Activated CD8-positive, alpha-beta memory T cell treated with anti-CD3 and anti-CD28 coated beads, Interleukin-2, amount 50 U/mL, for 4 hours (primary cell): ENCODE measurements at regions not wholly inside any gene's neighbourhood (a gene's known extent, or its start where the extent isn't known, plus 50 kb on each side); places are given as distances from the start of the nearest gene placed in this dataset.

Source experiments
- DNase-seq: peaks from one replicate; pipeline ENCODE4 v3.0.0-alpha.2; 2020

DNA sequence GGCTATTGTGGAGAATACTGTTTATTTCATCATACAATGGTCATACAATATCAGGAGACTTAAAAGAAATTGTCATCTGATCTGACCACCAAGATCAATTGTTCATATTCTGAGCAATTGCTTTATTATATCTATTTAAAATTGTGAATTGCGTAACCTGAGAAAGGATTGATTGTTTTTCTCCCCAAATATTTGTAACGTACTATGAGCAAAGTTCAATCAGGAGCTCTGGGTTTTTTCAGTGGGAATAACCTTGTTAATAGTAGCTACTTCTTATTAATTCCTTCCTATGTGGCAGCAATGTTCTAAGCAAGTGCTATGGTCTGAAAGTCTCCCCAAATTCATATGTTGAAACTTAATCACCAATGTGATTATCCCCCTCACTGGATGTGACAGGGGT is 323.1 kb downstream of the ZPLD1 start:
- no peak for DNase-seq

DNA sequence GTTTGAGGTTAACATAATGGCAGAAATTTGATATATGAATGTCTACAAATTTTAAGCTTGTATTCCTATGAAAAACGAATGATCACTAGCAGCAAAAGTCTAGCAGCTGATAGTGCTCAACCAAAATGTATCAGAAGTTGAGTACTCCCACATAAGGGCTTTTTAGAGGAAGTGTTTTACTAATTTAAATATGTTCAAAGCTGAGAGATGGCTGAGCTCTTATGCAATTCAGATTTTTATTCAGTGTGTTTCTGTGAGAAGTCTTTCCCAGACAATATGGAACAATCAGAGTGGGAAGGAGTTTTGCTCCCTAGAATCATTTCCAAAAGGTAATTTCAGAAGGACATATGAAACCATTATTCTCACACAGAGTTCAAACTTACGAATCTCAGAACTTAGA is 327.0 kb downstream of the ZPLD1 start:
- no peak for DNase-seq

DNA sequence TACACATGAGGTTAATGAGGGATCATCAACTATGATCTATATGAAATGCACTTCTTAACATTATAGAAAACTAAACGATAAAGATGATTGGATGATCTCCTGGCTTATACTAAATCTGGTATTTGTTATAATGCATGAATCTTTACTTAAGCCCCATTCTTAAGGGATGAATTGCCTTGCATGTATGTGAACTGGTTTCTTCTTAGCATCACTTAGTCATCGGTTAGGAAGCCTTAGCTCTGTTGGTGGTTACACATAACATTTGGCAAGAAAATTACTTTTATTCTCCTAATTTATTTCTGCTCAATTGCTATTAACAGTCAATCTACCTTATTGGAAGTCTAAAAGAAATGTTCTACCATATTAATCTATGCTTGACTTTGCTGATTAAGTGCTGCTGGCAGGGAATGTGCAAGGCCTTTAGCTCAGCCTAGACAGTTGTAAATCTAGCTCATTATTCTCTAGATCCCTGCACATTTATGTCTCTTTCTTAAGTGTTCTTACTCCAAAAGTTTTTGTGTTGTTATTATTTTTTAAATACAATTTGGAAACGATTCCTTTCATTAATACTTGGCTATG is 356.0 kb downstream of the ZPLD1 start:
- no peak for DNase-seq

DNA sequence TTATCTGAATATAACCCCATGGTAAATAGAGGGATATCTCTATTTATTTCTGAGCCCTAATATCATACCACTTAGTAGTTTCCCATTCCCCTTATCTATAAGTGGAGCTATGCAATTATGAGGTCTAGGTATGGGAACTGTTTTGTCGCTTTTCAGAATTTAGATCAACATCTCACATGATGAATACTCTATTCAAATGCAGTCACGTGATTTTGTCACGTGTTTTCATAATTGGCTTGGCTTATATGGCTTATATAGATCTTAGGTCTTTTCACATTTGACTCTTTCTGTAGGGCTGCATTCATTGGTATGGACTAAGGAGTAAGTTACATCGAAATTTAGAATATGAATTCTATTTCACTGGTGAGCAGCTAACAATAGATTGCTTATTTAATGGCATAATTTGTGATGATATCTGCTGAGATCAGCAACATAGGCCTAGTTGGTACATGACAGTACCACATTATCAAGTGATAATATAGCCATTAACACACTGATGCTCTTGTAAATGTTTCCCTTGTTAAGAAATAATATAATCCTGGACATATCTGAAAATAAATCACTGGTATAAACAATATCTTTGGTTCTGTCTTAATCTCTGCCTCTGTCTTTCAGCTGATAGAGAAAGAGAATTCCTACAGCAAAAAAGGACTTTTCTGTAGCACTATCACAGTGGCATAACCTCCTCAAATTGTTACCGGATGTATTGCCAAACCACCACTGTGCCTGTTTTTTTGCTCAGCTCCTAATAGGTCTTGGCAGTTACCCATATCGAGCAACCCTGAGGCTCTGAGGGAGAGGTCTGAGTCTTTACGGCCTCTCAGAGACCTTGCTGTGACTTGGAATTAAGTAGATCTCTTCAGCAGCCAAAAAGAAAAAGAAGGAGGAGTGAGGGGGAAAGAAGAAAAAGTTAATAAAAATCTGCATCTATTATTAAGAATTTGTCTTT is 357.1 kb downstream of the ZPLD1 start:
- no peak for DNase-seq

DNA sequence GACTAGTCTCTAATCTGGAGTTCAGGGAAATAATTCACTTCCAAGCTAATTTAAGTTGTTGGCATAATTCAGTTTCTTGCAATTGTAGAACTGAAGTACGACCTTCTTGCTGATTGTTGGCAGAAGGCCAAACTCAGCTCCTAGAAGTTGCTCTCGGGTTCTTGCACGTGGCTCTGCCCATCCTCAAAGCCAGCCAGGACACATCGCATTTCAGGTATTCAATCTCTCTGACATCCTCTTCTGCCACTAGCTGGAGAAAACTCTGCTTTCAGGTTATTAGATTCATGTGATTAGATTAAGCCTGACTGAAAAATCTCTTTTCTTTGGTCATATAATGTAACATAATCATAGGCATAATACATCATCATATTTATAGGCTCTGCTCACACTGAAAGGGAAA is 362.0 kb downstream of the ZPLD1 start:
- no peak for DNase-seq

DNA sequence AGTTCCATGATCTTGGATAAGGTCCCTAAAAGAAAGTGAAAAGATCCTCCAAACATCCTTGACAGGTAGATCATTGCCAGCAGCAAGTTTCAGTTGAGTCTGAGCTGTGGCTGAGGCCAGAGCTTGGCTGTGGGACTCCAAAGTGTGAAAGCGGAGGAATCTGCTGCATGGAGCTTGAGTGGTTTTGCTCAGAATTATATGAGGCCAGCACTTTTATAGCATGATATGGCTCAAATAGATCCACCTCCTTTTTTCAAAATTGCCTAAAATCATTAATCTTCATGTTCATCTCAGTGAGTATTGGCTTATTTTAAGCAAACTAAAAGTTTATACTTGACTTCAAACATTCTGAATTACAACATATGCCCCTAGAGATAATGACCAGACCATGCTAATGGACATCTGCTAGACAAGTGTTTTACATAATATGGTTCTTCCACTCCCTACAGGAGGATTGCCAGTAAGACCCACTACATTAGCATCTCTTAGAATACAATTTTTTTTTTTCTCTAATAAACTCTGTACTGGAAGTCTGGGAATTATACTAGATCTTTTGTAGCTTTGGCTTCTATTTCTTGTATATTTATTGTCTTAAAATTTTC is 368.1 kb downstream of the ZPLD1 start:
- DNase-seq = no peak

DNA sequence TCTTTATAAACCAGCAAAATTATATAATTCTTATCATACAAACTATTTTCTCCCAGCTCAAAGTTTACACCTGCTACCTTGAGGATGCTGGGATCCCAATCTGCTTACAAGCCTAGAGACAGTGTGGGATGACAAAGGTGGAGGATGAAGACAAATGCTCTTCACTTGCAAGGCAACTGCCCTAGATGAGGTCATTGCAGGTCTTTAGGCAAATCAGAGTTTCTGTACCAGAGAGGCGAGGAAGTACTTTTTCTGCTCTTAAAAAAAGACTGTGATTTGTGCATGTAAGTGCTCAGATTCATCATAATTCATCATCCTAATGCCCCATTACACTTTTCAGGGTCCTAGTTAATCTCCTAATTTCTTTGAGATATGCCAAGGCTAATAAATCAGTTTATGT is 376.1 kb downstream of the ZPLD1 start:
- no peak for DNase-seq

DNA sequence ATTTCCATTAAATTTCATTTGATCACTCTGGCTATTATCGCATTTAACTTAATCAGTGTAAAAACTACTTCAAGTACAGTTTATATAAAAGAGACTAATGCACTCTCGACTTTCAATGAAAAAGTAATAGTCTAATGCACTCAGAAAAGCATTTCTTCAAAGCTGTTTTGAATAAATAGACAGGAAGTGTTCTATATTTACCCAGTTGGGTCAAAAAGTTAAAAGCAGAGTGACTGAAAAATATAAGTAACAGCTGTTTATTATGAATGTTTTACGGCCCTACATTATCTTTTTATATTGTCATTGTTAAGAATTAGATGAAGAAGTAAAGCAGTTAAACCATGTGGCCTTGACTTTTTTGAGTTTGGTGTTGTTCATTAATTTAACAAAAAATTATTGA is 391.8 kb downstream of the ZPLD1 start:
- no peak for DNase-seq

DNA sequence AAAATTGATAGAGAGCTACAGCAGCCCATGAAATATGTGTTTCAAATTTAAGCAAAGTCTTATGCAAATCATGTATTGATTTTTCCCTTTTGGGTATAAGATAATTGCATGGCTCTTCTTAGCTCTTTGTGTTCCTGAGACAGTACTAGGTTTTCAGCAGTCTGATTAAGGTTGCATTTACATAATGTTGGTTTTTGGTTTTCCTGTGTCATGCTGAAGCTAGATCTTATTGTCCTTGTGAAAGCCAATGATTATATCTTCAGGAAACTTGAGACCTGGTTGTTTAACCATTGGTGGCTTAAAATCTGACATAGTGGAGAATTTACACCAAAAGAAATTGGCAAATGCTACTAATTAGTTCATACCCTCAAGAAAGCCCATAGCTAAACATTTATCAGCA is 392.6 kb downstream of the ZPLD1 start:
- no peak for DNase-seq

DNA sequence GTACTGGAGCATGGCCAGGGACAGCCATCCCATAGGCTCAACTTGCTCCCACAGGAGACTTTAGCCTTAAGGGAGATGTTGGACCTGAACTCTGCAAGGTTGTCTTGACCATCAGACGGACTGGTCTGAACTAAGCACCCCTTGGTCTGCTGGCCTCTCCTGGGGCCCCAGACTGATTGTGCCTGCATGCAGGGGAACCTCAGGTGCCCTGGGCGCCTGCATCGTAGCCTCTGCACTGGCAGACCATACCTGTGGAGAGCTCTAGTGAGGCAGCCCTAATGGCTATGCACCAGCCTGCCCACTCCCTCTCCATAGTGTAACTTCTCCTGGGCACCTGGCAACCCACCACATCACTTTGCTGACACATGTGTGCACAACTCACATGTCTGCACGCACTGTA is 395.6 kb downstream of the ZPLD1 start:
- DNase-seq = no peak

DNA sequence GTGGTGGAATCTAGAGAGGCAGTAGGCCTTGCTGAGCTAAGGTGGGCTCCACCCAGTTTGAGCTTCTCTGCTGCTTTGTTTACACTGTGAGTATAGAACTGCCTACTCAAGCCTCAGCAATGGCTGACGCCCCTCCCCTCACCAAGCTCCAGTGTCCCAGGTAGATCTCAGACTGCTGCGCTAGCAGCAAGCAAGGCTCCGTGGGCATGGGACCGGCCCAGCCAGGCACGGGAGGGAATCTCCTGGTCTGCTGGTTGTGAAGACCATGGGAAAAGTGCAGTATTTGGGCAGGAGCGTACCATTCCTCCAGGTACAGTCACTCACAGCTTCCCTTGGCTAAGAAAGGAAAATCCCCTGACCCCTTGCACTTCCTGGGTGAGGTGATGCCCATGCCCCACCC is 407.1 kb downstream of the ZPLD1 start:
- no peak for DNase-seq

DNA sequence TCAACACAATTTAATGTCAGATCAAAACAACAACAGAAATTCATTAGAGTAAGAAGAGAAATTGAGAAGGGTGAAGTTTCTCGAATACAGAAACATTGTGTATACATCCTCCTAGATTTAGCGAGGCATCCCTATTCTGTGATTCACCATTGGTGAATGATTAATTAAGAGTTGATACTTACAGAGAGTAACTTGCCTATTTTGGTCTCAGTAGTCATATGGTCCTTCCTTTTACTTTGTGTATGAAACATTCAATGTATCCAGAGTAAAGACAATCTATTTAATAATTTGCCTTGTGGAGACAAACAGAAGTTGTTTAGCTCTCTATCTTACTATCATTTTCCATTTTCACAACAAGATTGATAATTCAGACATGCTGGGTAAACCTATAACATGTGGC is 432.0 kb downstream of the ZPLD1 start:
- no peak for DNase-seq

DNA sequence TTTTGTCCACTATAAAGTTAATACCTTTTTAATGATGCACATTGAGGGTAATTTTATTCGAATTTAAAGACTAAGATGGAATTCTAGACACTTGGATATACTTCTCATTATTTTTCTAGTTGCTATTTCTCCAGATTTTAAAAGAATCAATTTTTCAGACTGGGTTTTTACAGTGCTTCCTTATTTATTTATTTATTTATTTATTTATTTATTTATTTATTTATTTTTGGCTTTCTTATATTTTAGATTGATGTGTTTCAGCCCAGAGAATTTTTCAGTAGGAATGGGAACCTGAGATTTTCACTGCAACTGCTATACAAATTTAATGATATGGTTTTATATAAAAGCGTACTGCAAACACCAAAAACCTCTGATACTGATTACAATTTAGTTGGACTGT is 448.7 kb downstream of the ZPLD1 start:
- DNase-seq = no peak

DNA sequence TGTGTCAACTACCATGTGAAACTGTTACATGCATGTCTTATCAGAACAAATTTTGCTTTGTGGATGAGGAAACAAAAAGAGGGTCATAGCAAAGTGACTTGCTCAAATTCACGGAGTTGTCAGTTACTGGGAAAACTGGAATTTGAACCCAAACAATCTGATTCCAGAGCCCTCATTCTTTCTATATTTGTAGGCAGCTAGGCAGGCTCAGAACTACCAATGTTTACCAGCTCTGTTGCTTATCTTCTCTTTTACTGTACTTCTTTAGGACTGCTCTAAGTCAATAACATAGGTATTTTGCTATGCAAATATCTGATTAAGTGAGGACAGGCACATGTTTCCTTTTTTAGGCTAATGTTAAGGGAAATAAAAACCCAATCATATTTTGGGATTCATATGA is 450.5 kb downstream of the ZPLD1 start:
- DNase-seq = no peak

DNA sequence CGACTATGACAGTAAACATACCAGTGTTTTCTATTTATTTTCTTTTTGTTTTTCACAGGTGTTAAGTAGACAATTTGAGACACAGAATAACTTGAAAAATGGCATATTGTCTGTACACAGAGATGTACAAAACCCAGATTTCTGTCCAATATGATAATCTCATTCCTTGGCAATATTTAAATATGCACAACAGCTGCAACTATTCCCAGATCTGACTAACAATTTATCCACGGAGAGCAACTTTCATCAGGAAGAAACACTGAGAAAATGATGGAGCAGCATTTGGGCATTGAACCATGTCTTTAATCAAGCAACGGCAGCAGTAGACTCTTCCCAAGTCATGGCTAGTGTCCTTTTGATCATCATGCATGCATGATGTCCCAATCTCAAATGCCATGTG is 452.6 kb downstream of the ZPLD1 start:
- DNase-seq = no peak

DNA sequence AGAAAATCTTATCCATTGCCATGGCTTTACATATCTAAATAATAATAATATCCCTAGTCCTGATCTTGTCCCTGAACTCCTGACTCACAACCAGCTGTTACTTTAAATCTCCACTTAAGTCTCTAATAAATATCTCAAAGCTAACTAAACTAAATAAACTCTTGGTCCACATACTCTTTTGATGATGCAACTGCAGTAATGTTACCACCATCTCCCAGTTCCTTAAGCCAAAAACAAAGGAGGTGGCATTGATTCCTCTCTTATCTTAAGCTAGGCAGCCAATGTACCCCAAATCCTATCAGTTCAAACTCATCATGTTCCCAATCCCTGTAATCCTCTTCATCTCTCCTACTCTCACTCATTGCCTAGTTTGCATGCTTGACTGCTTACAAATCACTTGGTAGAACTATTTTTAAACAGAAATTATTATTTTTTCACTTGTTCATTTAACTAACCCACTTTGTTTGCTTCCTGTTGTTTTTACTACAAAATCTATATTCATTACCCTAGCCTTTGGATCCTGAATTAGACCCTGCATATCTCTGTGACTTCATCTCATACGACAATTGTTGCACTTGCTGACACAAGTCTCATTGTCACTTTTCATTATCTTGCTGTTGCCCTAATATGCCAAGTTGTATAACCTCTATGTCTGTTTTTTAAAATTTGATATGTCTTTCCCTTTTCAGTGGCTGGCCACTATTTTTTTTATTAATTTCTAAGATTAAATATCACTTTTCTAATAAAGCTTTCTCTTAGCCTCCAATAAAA is 462.2 kb downstream of the ZPLD1 start:
- no peak for DNase-seq

DNA sequence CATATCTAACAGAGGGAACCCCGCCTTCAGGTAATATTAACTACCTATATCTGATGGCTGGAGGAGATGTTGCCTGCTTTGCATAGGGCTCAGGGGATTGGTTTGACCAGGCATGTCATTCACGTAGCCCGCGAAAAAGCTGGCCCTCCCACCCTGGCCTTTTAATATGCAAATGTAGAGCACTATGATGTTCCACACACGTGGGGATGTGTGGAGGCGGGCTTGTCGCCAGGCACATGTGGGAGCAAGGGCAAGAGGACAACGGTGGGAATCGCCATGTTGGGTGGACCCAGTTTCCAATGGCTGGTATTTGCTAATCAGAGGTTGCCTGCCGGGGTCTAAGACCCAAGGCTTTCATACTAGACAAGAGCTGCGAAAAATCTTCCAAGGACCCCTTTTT is 469.8 kb downstream of the ZPLD1 start:
- no peak for DNase-seq

DNA sequence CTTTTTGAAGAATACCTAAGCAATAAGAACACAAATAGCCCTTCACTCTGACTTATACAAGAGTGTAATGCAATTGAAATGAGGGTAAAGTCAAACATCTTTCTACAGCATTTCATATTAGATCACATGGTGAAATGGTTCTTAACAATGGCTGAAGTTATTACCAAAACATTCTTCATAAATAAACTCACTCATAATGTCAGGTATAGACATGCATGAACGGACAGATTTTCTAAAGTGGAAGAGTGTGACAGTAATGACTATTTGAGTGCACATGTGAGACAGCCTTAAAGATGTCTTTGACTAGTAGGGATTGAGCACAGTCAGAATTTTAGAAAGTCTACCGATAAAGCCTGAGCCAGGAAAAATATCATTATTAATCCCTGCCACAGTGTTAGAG is 471.0 kb downstream of the ZPLD1 start:
- no peak for DNase-seq

DNA sequence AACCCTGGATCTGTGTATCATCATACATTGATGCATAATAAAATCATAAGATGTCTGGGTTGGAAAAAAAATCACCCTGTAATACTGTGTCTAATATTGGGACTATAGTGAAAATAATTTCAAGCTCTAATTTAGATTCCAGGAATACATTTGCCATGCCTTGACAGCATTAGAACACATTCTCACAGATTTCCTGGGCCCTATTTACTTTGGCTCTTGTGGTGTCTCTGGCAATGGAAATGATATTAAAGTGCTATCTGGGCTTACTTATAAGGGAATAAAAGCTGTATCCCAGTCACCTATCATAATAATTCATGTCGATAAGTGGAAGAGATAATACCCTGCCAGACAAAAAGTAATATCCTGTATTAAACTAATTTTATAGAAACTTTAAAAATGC is 472.0 kb downstream of the ZPLD1 start:
- no peak for DNase-seq

DNA sequence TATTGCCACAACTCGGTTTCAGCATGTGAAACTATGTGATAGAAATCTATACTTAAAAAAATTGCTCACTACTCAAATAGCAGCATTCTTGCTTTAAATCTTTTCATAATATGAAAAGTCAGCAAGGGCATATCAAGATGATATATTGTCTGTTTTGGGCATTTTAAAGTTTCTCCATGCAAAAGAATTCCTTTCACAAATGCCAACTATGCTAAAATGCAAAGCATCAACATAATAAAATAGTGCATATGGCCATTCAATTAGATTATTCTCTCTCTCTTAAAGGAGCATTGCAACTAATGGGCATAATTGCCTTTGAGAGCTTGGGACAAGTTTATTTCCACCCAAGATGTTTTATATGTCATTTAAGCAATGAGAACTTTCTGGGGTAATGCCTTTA is 475.1 kb downstream of the ZPLD1 start:
- DNase-seq = no peak

DNA sequence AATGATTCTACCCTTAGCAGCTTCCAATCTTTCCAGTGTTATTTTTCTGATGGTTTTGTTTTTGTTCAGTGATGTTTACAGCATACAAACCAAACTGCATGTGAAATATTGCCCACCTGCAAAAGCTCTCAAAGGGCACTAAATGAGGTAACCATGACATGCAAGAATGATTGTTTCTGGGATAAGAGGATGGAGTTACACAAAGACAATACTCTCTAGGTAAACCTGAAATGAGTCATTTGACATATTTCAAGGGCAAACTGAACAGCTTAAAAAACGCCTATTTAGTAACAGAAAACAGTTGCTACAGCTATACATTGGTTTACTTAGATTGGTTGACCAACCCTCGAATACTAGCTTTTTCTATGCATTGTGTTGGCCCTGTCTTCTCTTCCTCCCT is 481.7 kb downstream of the ZPLD1 start:
- DNase-seq = no peak

DNA sequence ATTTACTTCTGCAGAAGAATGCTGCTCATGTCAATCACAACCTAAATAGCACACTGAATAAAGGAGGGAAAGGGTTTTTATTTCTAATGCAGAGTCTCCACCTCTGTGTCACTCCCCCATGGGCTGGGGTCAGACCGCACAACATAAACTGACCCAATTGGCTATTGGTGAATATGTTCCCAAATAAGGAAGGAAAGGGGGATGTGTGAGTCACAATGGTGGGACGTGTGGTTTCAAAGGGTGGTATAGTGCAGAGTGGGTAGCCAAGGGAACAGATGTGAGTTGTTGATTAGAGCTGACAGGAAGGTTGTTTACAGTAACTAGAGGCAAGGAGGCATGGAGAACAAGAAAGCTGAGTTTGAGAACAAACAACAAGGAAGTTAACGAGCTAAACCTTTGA is 491.8 kb downstream of the ZPLD1 start:
- no peak for DNase-seq

DNA sequence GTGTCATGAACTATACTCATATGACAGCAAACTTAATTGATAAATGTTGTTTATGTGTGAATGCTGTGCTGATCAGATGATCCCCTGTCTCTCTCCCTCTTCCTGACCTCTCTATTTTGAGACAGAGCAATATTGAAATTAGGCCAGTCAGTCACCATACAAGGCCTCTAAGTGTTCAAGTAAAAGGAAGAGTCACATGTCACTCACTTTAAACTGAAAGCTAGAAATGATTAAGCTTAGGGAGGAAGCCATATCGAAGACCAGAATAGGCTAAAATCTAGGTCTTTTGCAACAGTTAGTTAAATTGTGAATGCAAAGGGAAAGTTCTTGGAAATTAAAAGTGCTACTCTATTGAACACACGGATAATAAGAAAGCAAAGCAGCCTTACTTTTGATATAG is 498.6 kb downstream of the ZPLD1 start:
- DNase-seq = no peak
